ENCODE measurements at regions not wholly inside any gene's neighbourhood (a gene's known extent, or its start where the extent isn't known, plus 50 kb on each side); places are given as distances from the start of the nearest gene placed in this dataset.

GRCh38 chr17:27396045-27396444 is 60.2 kb upstream of the KSR1 start:
- no peak for DNase-seq

GRCh38 chr17:27396941-27397340 is 59.3 kb upstream of the KSR1 start:
- peak; percentile 31 for DNase-seq

GRCh38 chr17:27398691-27399090 is 57.6 kb upstream of the KSR1 start:
- no peak for DNase-seq

GRCh38 chr17:27400991-27401390 is 55.3 kb upstream of the KSR1 start:
- no peak for DNase-seq

- no peak for DNase-seq
Measured at GRCh38 chr17:27402943-27403342, 53.3 kb upstream of the KSR1 start.

GRCh38 chr17:27403480-27404005 is 52.7 kb upstream of the KSR1 start:
- no peak for DNase-seq

- DNase-seq = no peak
Measured at GRCh38 chr17:27404676-27405075, 51.6 kb upstream of the KSR1 start.
